HepG2 (cell line): ENCODE measurements at regions not wholly inside any gene's neighbourhood (a gene's known extent, or its start where the extent isn't known, plus 50 kb on each side); places are given as distances from the start of the nearest gene placed in this dataset.

Experiments
- ATAC-seq: fragments of 200-7000 bp; cut with Tn5 transposase; 3 replicates; pipeline ENCODE4 v1.9.1; 2020; ENCODE audit warnings: mild to moderate bottlenecking, moderate library complexity
- BruUV-seq: library from RNA; stranded (reverse); fragments of 400-500 nt; replicated peaks from 2 replicates; lab custom pipeline; 2021; lab: Mats Ljungman, UMichigan
- CTCF ChIA-PET: fragments of 300-600 bp; formaldehyde crosslinking; extraction: SDS; loops from one replicate; lab custom pipeline; 2021; ENCODE audit warnings: low total read pairs, inconsistent platforms, low intra/inter-chr PET ratio; lab: Yijun Ruan, JAX
- POLR2A ChIA-PET: fragments of 350-600 bp; sonication (Branson Sonifier 250); formaldehyde crosslinking; loops from one replicate; lab custom pipeline; 2020; ENCODE audit warnings: antibody characterized with exemption, inconsistent platforms; lab: Yijun Ruan, JAX
- DNase-seq: peaks from one replicate; pipeline ENCODE4 v3.0.0-alpha.2; 2015; ENCODE audit warnings: low spot score
- FAIRE-seq: peaks from 3 replicates; lab custom pipeline; 2011; peaks lifted over from hg19 to GRCh38; lab: Jason Lieb, UNC
- H2AFZ ChIP-seq: one replicate; pipeline ENCODE4 v1.6.1; 2011; ENCODE audit warnings: low read length, inconsistent platforms
- H3K27ac ChIP-seq: fragments of 300-600 bp; 3 replicates; pipeline ENCODE4 v1.8.0; 2011; ENCODE audit warnings: mixed run types, mild to moderate bottlenecking, mixed read lengths, low read length, inconsistent platforms; ENCODE audit not compliant: insufficient read depth; ENCODE audit errors: extremely low read length
- H3K27me3 ChIP-seq, 2 experiments: fragments of 200-600 bp in 1 of 2; 2 replicates in 1 of 2; 3 replicates in 1 of 2; pipeline versions ENCODE4 v1.6.0 to v1.8.0; 2011; ENCODE audit warnings: low read length in 2 of 2, mild to moderate bottlenecking in 2 of 2, moderate library complexity in 2 of 2, inconsistent platforms in 1 of 2; ENCODE audit not compliant: insufficient read depth in 2 of 2, control insufficient read depth in 1 of 2
- H3K36me3 ChIP-seq, 2 experiments: fragments of 200-600 bp in 1 of 2; replicated peaks in 1 of 2; 2 replicates in 1 of 2; 3 replicates in 1 of 2; pipeline versions ENCODE4 v1.5.1 to v1.8.0; 2011; ENCODE audit warnings: low read length in 2 of 2, inconsistent platforms in 1 of 2; ENCODE audit not compliant: insufficient read depth in 2 of 2, control insufficient read depth in 1 of 2
- H3K4me1 ChIP-seq: 2 replicates; pipeline ENCODE4 v1.5.1; 2012; ENCODE audit warnings: low read length, inconsistent platforms; ENCODE audit not compliant: insufficient read depth
- H3K4me2 ChIP-seq: 2 replicates; pipeline ENCODE4 v1.6.0; 2011; ENCODE audit warnings: low read depth, low read length, inconsistent platforms
- H3K4me3 ChIP-seq, 3 experiments: fragments of 200-600 bp in 1 of 3; sonication (generic), shearing (Covaris generic) in 1 of 3; replicated peaks in 1 of 3; 2 replicates each; pipeline ENCODE4 v1.5.1; 2011 to 2016; ENCODE audit warnings: low read length in 3 of 3, inconsistent platforms in 2 of 3, low read depth in 2 of 3, mild to moderate bottlenecking in 2 of 3, control low read depth in 1 of 3, mixed read lengths in 1 of 3; ENCODE audit not compliant: insufficient read depth in 1 of 3
- H3K79me2 ChIP-seq: one replicate; pipeline ENCODE4 v1.6.1; 2011; ENCODE audit warnings: low read length, inconsistent platforms; ENCODE audit not compliant: insufficient read depth
- H3K9ac ChIP-seq: 2 replicates; pipeline ENCODE4 v1.6.0; 2011; ENCODE audit warnings: mild to moderate bottlenecking, low read depth, low read length, inconsistent platforms; ENCODE audit not compliant: insufficient read depth
- H3K9me3 ChIP-seq: 2 replicates; pipeline ENCODE4 v1.5.1; 2012; ENCODE audit warnings: mild to moderate bottlenecking, low read length
- H4K20me1 ChIP-seq: 2 replicates; pipeline ENCODE4 v1.6.0; 2011; ENCODE audit warnings: inconsistent platforms, mild to moderate bottlenecking, low read length, moderate library complexity; ENCODE audit not compliant: insufficient read depth
- ATF7 ChIP-seq, 2 experiments: fragments of 450-650 bp in 1 of 2; sonication (generic) in 1 of 2; formaldehyde crosslinking in 1 of 2; IDR thresholded peaks; 2 replicates each; pipeline versions ENCODE4 v1.4.0 to v1.6.1; 2016 to 2020; ENCODE audit warnings: antibody characterized with exemption in 1 of 2, mild to moderate bottlenecking in 1 of 2, missing genetic modification reagents in 1 of 2
- CREB3 ChIP-seq: sonication (generic); formaldehyde crosslinking; IDR thresholded peaks from 2 replicates; pipeline ENCODE4 v1.5.0; 2020; ENCODE audit warnings: missing genetic modification reagents
- MED8 ChIP-seq: sonication (generic); formaldehyde crosslinking; IDR thresholded peaks from 2 replicates; pipeline ENCODE4 v1.8.1; 2023; ENCODE audit warnings: mild to moderate bottlenecking, missing genetic modification reagents; ENCODE audit not compliant: insufficient replicate concordance
- SMAD3 ChIP-seq: sonication (generic); formaldehyde crosslinking; IDR thresholded peaks from 2 replicates; pipeline ENCODE4 v1.4.0; 2020; ENCODE audit warnings: missing genetic modification reagents
- ZNF577 ChIP-seq: sonication (generic); formaldehyde crosslinking; IDR thresholded peaks from 2 replicates; pipeline ENCODE4 v1.4.0; 2020; ENCODE audit warnings: mild to moderate bottlenecking, low read depth, missing genetic modification reagents, borderline replicate concordance
- WGBS: methylation state at CpG from one replicate; pipeline ENCODE4 v1.1.6; 2017; ENCODE audit warnings: low lambda C conversion rate; 5-methylcytosine and 5-hydroxymethylcytosine counted together
- in situ Hi-C: cut with HindIII; loops from 2 replicates; pipeline ENCODE4 v1.10.0; 2017; ENCODE audit warnings: low pct_unique_long_range_greater_than_20kb; ENCODE audit not compliant: extremely low pct_ligation_motif_present
- intact Hi-C: fragments of 100-400 bp; cut with micrococcal nuclease; formaldehyde crosslinking; loops from one replicate; pipeline ENCODE4 v1.10.0; 2022; ENCODE audit not compliant: unreplicated experiment
- TF ChIP-seq, protein P1 (sequence below): sonication (generic); formaldehyde crosslinking; IDR thresholded peaks from 2 replicates; pipeline ENCODE4 v1.4.0; 2020; ENCODE audit warnings: missing genetic modification reagents, borderline replicate concordance

DNA sequence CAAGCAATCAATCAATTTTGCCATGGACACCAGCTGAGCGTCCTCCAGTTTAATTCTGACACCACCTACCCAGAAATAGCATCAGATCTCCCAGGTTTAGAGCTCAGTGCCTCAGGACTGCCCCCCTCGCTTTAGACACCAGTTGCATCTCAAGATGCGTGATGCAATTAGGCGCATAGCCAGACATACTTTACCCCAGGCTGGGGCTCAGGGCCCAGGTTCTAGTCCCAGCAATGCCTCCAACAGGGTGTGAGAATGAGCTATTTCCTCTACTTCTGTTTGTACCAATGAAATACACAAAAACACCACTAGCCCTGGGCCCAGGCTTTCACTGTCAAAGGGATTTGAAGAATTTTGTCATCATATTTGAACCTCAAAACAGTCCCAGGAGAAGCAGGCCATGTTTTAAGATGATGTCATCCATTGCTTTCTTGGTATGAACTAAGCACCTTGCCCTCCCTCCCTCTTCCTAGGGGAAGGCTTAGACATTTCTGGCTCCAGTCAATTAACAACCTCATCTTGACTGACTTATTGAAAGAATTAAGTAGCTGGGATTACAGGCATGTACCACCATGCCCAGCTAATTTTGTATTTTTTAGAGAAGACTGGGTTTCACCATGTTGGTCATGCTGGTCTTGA lies 61.5 kb upstream of the INCENP start:
- in situ Hi-C loops = loop anchor here (5.0 kb wide), 1 partner anchor 190 kb away; no protein-coding TSS in a partner anchor
- Histone ChIP-seq H3K27me3 (peaks cover 0 to 3% of the 10 kb centered on the region in 2 experiments; a peak in 1 of 5 replicates), H3K27ac (no peak overlapping the region), H3K9me3 (no peaks in the 10 kb centered on the region), H3K4me1 (no peaks in the 10 kb centered on the region)
- no TSS peak for BruUV-seq
- POLR2A ChIA-PET = interaction anchor here (2.3 kb wide), 1 partner anchor 94 kb away, joined by 8 read pairs; no protein-coding TSS in a partner anchor
- ATAC-seq = no peak
- CTCF ChIA-PET = interaction anchor here (2.6 kb wide), 1 partner anchor 165 kb away, joined by 20 read pairs; no protein-coding TSS in a partner anchor
- 50% methylated on average over 2 of the region's 4 CpGs for WGBS
- TF ChIP-seq ZNF577 (CRISPR knock-in tag) (no peak), MED8 (CRISPR knock-in tag) (no peak), CREB3 (CRISPR knock-in tag) (no peak), SMAD3 (no peak), ATF7 (IDR thresholded peaks at IDR 0.05) (peak; percentile 82), ATF7 (CRISPR knock-in tag; IDR thresholded peaks at IDR 0.05) (no peak)
- TF ChIP-seq, protein P1, sequence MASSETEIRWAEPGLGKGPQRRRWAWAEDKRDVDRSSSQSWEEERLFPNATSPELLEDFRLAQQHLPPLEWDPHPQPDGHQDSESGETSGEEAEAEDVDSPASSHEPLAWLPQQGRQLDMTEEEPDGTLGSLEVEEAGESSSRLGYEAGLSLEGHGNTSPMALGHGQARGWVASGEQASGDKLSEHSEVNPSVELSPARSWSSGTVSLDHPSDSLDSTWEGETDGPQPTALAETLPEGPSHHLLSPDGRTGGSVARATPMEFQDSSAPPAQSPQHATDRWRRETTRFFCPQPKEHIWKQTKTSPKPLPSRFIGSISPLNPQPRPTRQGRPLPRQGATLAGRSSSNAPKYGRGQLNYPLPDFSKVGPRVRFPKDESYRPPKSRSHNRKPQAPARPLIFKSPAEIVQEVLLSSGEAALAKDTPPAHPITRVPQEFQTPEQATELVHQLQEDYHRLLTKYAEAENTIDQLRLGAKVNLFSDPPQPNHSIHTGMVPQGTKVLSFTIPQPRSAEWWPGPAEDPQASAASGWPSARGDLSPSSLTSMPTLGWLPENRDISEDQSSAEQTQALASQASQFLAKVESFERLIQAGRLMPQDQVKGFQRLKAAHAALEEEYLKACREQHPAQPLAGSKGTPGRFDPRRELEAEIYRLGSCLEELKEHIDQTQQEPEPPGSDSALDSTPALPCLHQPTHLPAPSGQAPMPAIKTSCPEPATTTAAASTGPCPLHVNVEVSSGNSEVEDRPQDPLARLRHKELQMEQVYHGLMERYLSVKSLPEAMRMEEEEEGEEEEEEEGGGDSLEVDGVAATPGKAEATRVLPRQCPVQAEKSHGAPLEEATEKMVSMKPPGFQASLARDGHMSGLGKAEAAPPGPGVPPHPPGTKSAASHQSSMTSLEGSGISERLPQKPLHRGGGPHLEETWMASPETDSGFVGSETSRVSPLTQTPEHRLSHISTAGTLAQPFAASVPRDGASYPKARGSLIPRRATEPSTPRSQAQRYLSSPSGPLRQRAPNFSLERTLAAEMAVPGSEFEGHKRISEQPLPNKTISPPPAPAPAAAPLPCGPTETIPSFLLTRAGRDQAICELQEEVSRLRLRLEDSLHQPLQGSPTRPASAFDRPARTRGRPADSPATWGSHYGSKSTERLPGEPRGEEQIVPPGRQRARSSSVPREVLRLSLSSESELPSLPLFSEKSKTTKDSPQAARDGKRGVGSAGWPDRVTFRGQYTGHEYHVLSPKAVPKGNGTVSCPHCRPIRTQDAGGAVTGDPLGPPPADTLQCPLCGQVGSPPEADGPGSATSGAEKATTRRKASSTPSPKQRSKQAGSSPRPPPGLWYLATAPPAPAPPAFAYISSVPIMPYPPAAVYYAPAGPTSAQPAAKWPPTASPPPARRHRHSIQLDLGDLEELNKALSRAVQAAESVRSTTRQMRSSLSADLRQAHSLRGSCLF (CRISPR knock-in tag) = no peak
- TF ChIP-seq, all 625 proteins: peak for 1
- Histone ChIP-seq H3K36me3 (no peaks in the 10 kb centered on the region), H2AFZ (no peak overlapping the region), H3K4me2 (no peak overlapping the region), H3K9ac (no peak overlapping the region), H4K20me1 (no peaks in the 10 kb centered on the region), H3K79me2 (no peaks in the 10 kb centered on the region), H3K4me3 (no peak overlapping the region)
- FAIRE-seq (no peak), DNase-seq (no peak)
- intact Hi-C loops = no loop called here
